T-helper 1 cell treated with Interleukin-12 subunit alpha and Interleukin-12 subunit beta and Interleukin-4 antibody, amounts not matched to agents 30 μg/mL and 1 μg/mL, for 36 hours (primary cell): ENCODE measurements at regions not wholly inside any gene's neighbourhood (a gene's known extent, or its start where the extent isn't known, plus 50 kb on each side); places are given as distances from the start of the nearest gene placed in this dataset.

Source experiments
- H3K27ac Mint-ChIP-seq: one replicate; pipeline ENCODE4 v1.8.0; 2021; ENCODE audit warnings: mild to moderate bottlenecking, mixed read lengths
- H3K27me3 Mint-ChIP-seq: one replicate; pipeline ENCODE4 v1.8.0; 2021; ENCODE audit warnings: low read depth, mixed read lengths
- H3K36me3 Mint-ChIP-seq: one replicate; pipeline ENCODE4 v1.8.0; 2021; ENCODE audit warnings: low read depth, mixed read lengths
- H3K4me1 Mint-ChIP-seq: one replicate; pipeline ENCODE4 v1.8.0; 2021; ENCODE audit warnings: low read depth, mixed read lengths
- H3K4me3 Mint-ChIP-seq: one replicate; pipeline ENCODE4 v1.8.0; 2021; ENCODE audit warnings: mild to moderate bottlenecking, moderate library complexity, mixed read lengths
- H3K9me3 Mint-ChIP-seq: one replicate; pipeline ENCODE4 v1.8.0; 2021; ENCODE audit warnings: mixed read lengths

- Mint-ChIP-seq H3K27ac (no peak overlapping the region), H3K4me3 (no peak overlapping the region), H3K36me3 (no peaks in the 10 kb centered on the region), H3K9me3 (no peaks in the 10 kb centered on the region), H3K27me3 (no peaks in the 10 kb centered on the region), H3K4me1 (no peaks in the 10 kb centered on the region)
These were observed 566.7 kb downstream of the BRD1 start for GRCh38 chr22:49260681-49261580.

GRCh38 chr22:49259839-49260615 is 567.6 kb downstream of the BRD1 start:
- no peaks in the 10 kb centered on the region for H3K9me3 Mint-ChIP-seq
- H3K27ac Mint-ChIP-seq: no peak overlapping the region
- H3K4me1 Mint-ChIP-seq: no peaks in the 10 kb centered on the region
- no peaks in the 10 kb centered on the region for H3K36me3 Mint-ChIP-seq
- no peak overlapping the region for H3K4me3 Mint-ChIP-seq
- no peaks in the 10 kb centered on the region for H3K27me3 Mint-ChIP-seq

- H3K27ac Mint-ChIP-seq: no peak overlapping the region
- H3K4me1 Mint-ChIP-seq: no peaks in the 10 kb centered on the region
- no peak overlapping the region for H3K4me3 Mint-ChIP-seq
- H3K27me3 Mint-ChIP-seq: no peaks in the 10 kb centered on the region
- H3K36me3 Mint-ChIP-seq: no peaks in the 10 kb centered on the region
- no peaks in the 10 kb centered on the region for H3K9me3 Mint-ChIP-seq
These were observed 569.3 kb downstream of the BRD1 start for GRCh38 chr22:49258107-49259010.

- H3K4me3 Mint-ChIP-seq: no peak overlapping the region
- no peaks in the 10 kb centered on the region for H3K4me1 Mint-ChIP-seq
- H3K9me3 Mint-ChIP-seq: no peaks in the 10 kb centered on the region
- H3K27ac Mint-ChIP-seq: no peak overlapping the region
- H3K36me3 Mint-ChIP-seq: no peaks in the 10 kb centered on the region
- H3K27me3 Mint-ChIP-seq: no peaks in the 10 kb centered on the region
These were observed 570.1 kb downstream of the BRD1 start for GRCh38 chr22:49257551-49257961.

GRCh38 chr22:49255741-49256318 is 571.8 kb downstream of the BRD1 start:
- Mint-ChIP-seq H3K36me3 (no peaks in the 10 kb centered on the region), H3K4me3 (no peak overlapping the region), H3K4me1 (no peaks in the 10 kb centered on the region), H3K9me3 (no peaks in the 10 kb centered on the region), H3K27me3 (no peaks in the 10 kb centered on the region), H3K27ac (no peak overlapping the region)

GRCh38 chr22:49255154-49255553 is 572.5 kb downstream of the BRD1 start:
- no peaks in the 10 kb centered on the region for H3K9me3 Mint-ChIP-seq
- no peaks in the 10 kb centered on the region for H3K4me1 Mint-ChIP-seq
- no peak overlapping the region for H3K4me3 Mint-ChIP-seq
- H3K27ac Mint-ChIP-seq: no peak overlapping the region
- no peaks in the 10 kb centered on the region for H3K36me3 Mint-ChIP-seq
- H3K27me3 Mint-ChIP-seq: no peaks in the 10 kb centered on the region

- no peak overlapping the region for H3K4me3 Mint-ChIP-seq
- no peaks in the 10 kb centered on the region for H3K4me1 Mint-ChIP-seq
- peaks cover 5% of the 10 kb centered on the region for H3K27me3 Mint-ChIP-seq
- no peak overlapping the region for H3K27ac Mint-ChIP-seq
- H3K36me3 Mint-ChIP-seq: no peaks in the 10 kb centered on the region
- H3K9me3 Mint-ChIP-seq: no peaks in the 10 kb centered on the region
These were observed 574.0 kb downstream of the BRD1 start for GRCh38 chr22:49253656-49254055.

GRCh38 chr22:49251371-49251770 is 576.3 kb downstream of the BRD1 start:
- peaks cover 5% of the 10 kb centered on the region for H3K27me3 Mint-ChIP-seq
- no peaks in the 10 kb centered on the region for H3K9me3 Mint-ChIP-seq

GRCh38 chr22:49247194-49247924 is 580.3 kb downstream of the BRD1 start:
- no peak overlapping the region for H3K4me3 Mint-ChIP-seq
- H3K36me3 Mint-ChIP-seq: no peaks in the 10 kb centered on the region
- H3K4me1 Mint-ChIP-seq: no peaks in the 10 kb centered on the region
- H3K27ac Mint-ChIP-seq: no peak overlapping the region
- no peaks in the 10 kb centered on the region for H3K9me3 Mint-ChIP-seq
- peaks cover 5% of the 10 kb centered on the region for H3K27me3 Mint-ChIP-seq

More at GRCh38 chr22:49251371-49251770, 576.3 kb downstream of the BRD1 start:
- H3K36me3 Mint-ChIP-seq: no peaks in the 10 kb centered on the region
- H3K4me1 Mint-ChIP-seq: no peaks in the 10 kb centered on the region
- H3K4me3 Mint-ChIP-seq: no peak overlapping the region
- no peak overlapping the region for H3K27ac Mint-ChIP-seq

GRCh38 chr22:49244466-49245420 is 582.9 kb downstream of the BRD1 start:
- H3K4me1 Mint-ChIP-seq: no peaks in the 10 kb centered on the region
- no peak overlapping the region for H3K4me3 Mint-ChIP-seq
- peaks cover 4% of the 10 kb centered on the region for H3K27me3 Mint-ChIP-seq
- no peaks in the 10 kb centered on the region for H3K9me3 Mint-ChIP-seq
- no peaks in the 10 kb centered on the region for H3K36me3 Mint-ChIP-seq
- no peak overlapping the region for H3K27ac Mint-ChIP-seq

- H3K4me3 Mint-ChIP-seq: no peak overlapping the region
- H3K27me3 Mint-ChIP-seq: no peaks in the 10 kb centered on the region
- no peaks in the 10 kb centered on the region for H3K9me3 Mint-ChIP-seq
- no peak overlapping the region for H3K27ac Mint-ChIP-seq
- no peaks in the 10 kb centered on the region for H3K4me1 Mint-ChIP-seq
- H3K36me3 Mint-ChIP-seq: no peaks in the 10 kb centered on the region
These were observed 583.7 kb downstream of the BRD1 start for GRCh38 chr22:49243965-49244364.

- Mint-ChIP-seq H3K27me3 (no peaks in the 10 kb centered on the region), H3K36me3 (no peaks in the 10 kb centered on the region), H3K27ac (no peak overlapping the region)
These were observed 584.3 kb downstream of the BRD1 start for GRCh38 chr22:49243335-49243734.

GRCh38 chr22:49242480-49242879 is 585.2 kb downstream of the BRD1 start:
- H3K4me3 Mint-ChIP-seq: no peak overlapping the region
- no peaks in the 10 kb centered on the region for H3K27me3 Mint-ChIP-seq
- H3K36me3 Mint-ChIP-seq: no peaks in the 10 kb centered on the region
- no peaks in the 10 kb centered on the region for H3K4me1 Mint-ChIP-seq
- no peak overlapping the region for H3K27ac Mint-ChIP-seq
- no peaks in the 10 kb centered on the region for H3K9me3 Mint-ChIP-seq

More at GRCh38 chr22:49243335-49243734, 584.3 kb downstream of the BRD1 start:
- no peaks in the 10 kb centered on the region for H3K9me3 Mint-ChIP-seq
- H3K4me3 Mint-ChIP-seq: no peak overlapping the region
- H3K4me1 Mint-ChIP-seq: no peaks in the 10 kb centered on the region
